IMR-90 (cell line): ENCODE measurements at regions not wholly inside any gene's neighbourhood (a gene's known extent, or its start where the extent isn't known, plus 50 kb on each side); places are given as distances from the start of the nearest gene placed in this dataset.

Experiments used
- ATAC-seq: fragments of 200-7000 bp; cut with Tn5 transposase; 2 replicates; pipeline ENCODE4 v1.9.1; 2020; ENCODE audit warnings: low read depth, mild to moderate bottlenecking, moderate library complexity
- BruUV-seq: library from RNA; stranded (reverse); fragments of 400-500 nt; replicated peaks from 2 replicates; lab custom pipeline; 2021; lab: Mats Ljungman, UMichigan
- CTCF ChIA-PET: fragments of 300-600 bp; formaldehyde crosslinking; extraction: SDS; loops from one replicate; lab custom pipeline; 2021; ENCODE audit warnings: antibody characterized with exemption; lab: Yijun Ruan, JAX
- POLR2A ChIA-PET: fragments of 300-600 bp; sonication (Branson Sonifier 250); formaldehyde crosslinking; loops from one replicate; lab custom pipeline; 2022; ENCODE audit warnings: antibody characterized with exemption; ENCODE audit not compliant: unreplicated experiment; lab: Charles Lee
- DNase-seq: peaks from one replicate; pipeline ENCODE4 v3.0.0; 2013
- H2AFZ ChIP-seq: replicated peaks from 2 replicates; pipeline ENCODE3; 2013; ENCODE audit warnings: low read length, mild to moderate bottlenecking; ENCODE audit not compliant: poor library complexity
- H2AK5ac ChIP-seq: 2 replicates; pipeline ENCODE4 v1.6.1; 2013; ENCODE audit warnings: low read depth, low read length, inconsistent platforms
- H2AK9ac ChIP-seq: replicated peaks from 2 replicates; pipeline ENCODE3; 2013; ENCODE audit warnings: mild to moderate bottlenecking, low read depth, low read length, moderate library complexity; ENCODE audit not compliant: poor library complexity
- H2BK120ac ChIP-seq: 2 replicates; pipeline ENCODE4 v1.6.1; 2013; ENCODE audit warnings: low read depth, low read length, inconsistent platforms
- H2BK15ac ChIP-seq: 3 replicates; pipeline ENCODE4 v1.6.1; 2013; ENCODE audit warnings: low read depth, low read length, inconsistent platforms
- H2BK20ac ChIP-seq: 2 replicates; pipeline ENCODE4 v1.6.1; 2013; ENCODE audit warnings: low read depth, mild to moderate bottlenecking, inconsistent platforms, low read length, moderate library complexity
- H2BK5ac ChIP-seq: 2 replicates; pipeline ENCODE4 v1.6.1; 2013; ENCODE audit warnings: mild to moderate bottlenecking, low read depth, low read length, inconsistent platforms; ENCODE audit not compliant: poor library complexity, severe bottlenecking
- H3K14ac ChIP-seq: replicated peaks from 2 replicates; pipeline ENCODE4 v1.6.1; 2013; ENCODE audit warnings: low read depth, low read length, inconsistent platforms
- H3K18ac ChIP-seq: 2 replicates; pipeline ENCODE4 v1.6.1; 2013; ENCODE audit warnings: low read depth, low read length, control low read depth
- H3K23ac ChIP-seq: 2 replicates; pipeline ENCODE4 v1.6.1; 2013; ENCODE audit warnings: low read depth, low read length, inconsistent platforms
- H3K27ac ChIP-seq: 2 replicates; pipeline ENCODE4 v1.5.1; 2013; ENCODE audit warnings: mild to moderate bottlenecking, control low read depth, low read length; ENCODE audit not compliant: insufficient read depth
- H3K27me3 ChIP-seq: 2 replicates; pipeline ENCODE4 v1.6.1; 2013; ENCODE audit warnings: low read length; ENCODE audit not compliant: control insufficient read depth, insufficient read depth
- H3K36me3 ChIP-seq: 2 replicates; pipeline ENCODE4 v1.6.1; 2013; ENCODE audit warnings: low read length, mixed read lengths; ENCODE audit not compliant: control insufficient read depth, insufficient read depth
- H3K4ac ChIP-seq: 2 replicates; pipeline ENCODE4 v1.6.1; 2013; ENCODE audit warnings: low read depth, low read length, inconsistent platforms
- H3K4me1 ChIP-seq: 2 replicates; pipeline ENCODE4 v1.6.1; 2013; ENCODE audit warnings: low read length, mixed read lengths; ENCODE audit not compliant: control insufficient read depth, insufficient read depth
- H3K4me2 ChIP-seq: 2 replicates; pipeline ENCODE4 v1.6.1; 2013; ENCODE audit warnings: low read depth, mild to moderate bottlenecking, control low read depth, low read length, moderate library complexity
- H3K4me3 ChIP-seq: 2 replicates; pipeline ENCODE4 v1.5.1; 2013; ENCODE audit warnings: low read depth, mild to moderate bottlenecking, control low read depth, low read length, moderate library complexity; ENCODE audit not compliant: insufficient read depth
- H3K56ac ChIP-seq: 2 replicates; pipeline ENCODE4 v1.6.1; 2013; ENCODE audit warnings: low read length, inconsistent platforms; ENCODE audit not compliant: insufficient read depth; ENCODE audit errors: extremely low read depth
- H3K79me1 ChIP-seq, 2 experiments: 2 replicates each; pipeline ENCODE4 v1.6.1; 2013; ENCODE audit warnings: low read length in 2 of 2, inconsistent platforms in 1 of 2, low read depth in 1 of 2
- H3K9ac ChIP-seq: 2 replicates; pipeline ENCODE4 v1.6.1; 2013; ENCODE audit warnings: low read depth, low read length, control low read depth
- H3K9me1 ChIP-seq: 2 replicates; pipeline ENCODE4 v1.6.1; 2013; ENCODE audit warnings: low read length, inconsistent platforms; ENCODE audit not compliant: insufficient read depth
- H3K9me3 ChIP-seq: 2 replicates; pipeline ENCODE4 v1.6.1; 2013; ENCODE audit warnings: low read length; ENCODE audit not compliant: control insufficient read depth, insufficient read depth
- H4K20me1 ChIP-seq: 2 replicates; pipeline ENCODE4 v1.6.1; 2013; ENCODE audit warnings: low read length, inconsistent platforms; ENCODE audit not compliant: insufficient read depth
- H4K5ac ChIP-seq: 2 replicates; pipeline ENCODE4 v1.6.1; 2013; ENCODE audit warnings: mild to moderate bottlenecking, low read depth, low read length, control low read depth
- H4K8ac ChIP-seq, 2 experiments: 2 replicates each; pipeline ENCODE4 v1.6.1; 2013; ENCODE audit warnings: low read depth in 2 of 2, low read length in 2 of 2, control low read depth in 1 of 2, inconsistent platforms in 1 of 2
- H4K91ac ChIP-seq: 2 replicates; pipeline ENCODE4 v1.6.1; 2013; ENCODE audit warnings: low read depth, low read length, inconsistent platforms; ENCODE audit not compliant: insufficient read depth
- BHLHE40 ChIP-seq: fragments of 150-350 bp; IDR thresholded peaks from 2 replicates; pipeline ENCODE4 v1.6.1; 2016; ENCODE audit warnings: mild to moderate bottlenecking, low read depth, low read length
- CEBPB ChIP-seq: IDR thresholded peaks from 2 replicates; pipeline ENCODE4 v1.6.1; 2012; ENCODE audit warnings: low read depth, low read length, improper control_type of control experiment
- CTCF ChIP-seq: conservative IDR thresholded peaks from 2 replicates; pipeline ENCODE4 v1.5.1; 2012; ENCODE audit warnings: mild to moderate bottlenecking, low read depth, low read length, improper control_type of control experiment
- FOS ChIP-seq: fragments of 150-350 bp; IDR thresholded peaks from 2 replicates; pipeline ENCODE4 v1.6.1; 2016; ENCODE audit warnings: low read depth, low read length
- MAZ ChIP-seq: IDR thresholded peaks from 2 replicates; pipeline ENCODE4 v1.6.1; 2012; ENCODE audit warnings: low read depth, mild to moderate bottlenecking, low read length, improper control_type of control experiment, moderate library complexity, borderline replicate concordance
- MXI1 ChIP-seq: IDR thresholded peaks from 2 replicates; pipeline ENCODE4 v1.6.1; 2012; ENCODE audit warnings: low read depth, mild to moderate bottlenecking, low read length, moderate library complexity, borderline replicate concordance
- NFE2L2 ChIP-seq: fragments of 150-350 bp; IDR thresholded peaks from 2 replicates; pipeline ENCODE4 v1.6.1; 2016; ENCODE audit warnings: low read depth, mild to moderate bottlenecking, low read length
- POLR2A ChIP-seq: IDR thresholded peaks from 2 replicates; pipeline ENCODE4 v1.6.1; 2012; ENCODE audit warnings: mild to moderate bottlenecking, low read depth, low read length
- RAD21 ChIP-seq: IDR thresholded peaks from 2 replicates; pipeline ENCODE4 v1.6.1; 2012; ENCODE audit warnings: low read length, improper control_type of control experiment
- RCOR1 ChIP-seq: IDR thresholded peaks from 2 replicates; pipeline ENCODE4 v1.6.1; 2012; ENCODE audit warnings: mild to moderate bottlenecking, low read length, improper control_type of control experiment; ENCODE audit not compliant: insufficient replicate concordance
- RFX5 ChIP-seq: IDR thresholded peaks from 2 replicates; pipeline ENCODE4 v1.8.0; 2012; ENCODE audit warnings: low read depth, mild to moderate bottlenecking, low read length, moderate library complexity
- SMC3 ChIP-seq: fragments of 150-350 bp; IDR thresholded peaks from 2 replicates; pipeline ENCODE4 v1.6.1; 2016; ENCODE audit warnings: low read depth, mild to moderate bottlenecking, antibody characterized with exemption, low read length, moderate library complexity
- WGBS, 2 experiments: methylation state at CpG; one replicate each; pipeline versions ENCODE4 v1.1.5 to v1.1.7; 2013; ENCODE audit warnings: missing lambda C conversion rate in 2 of 2; ENCODE audit not compliant: insufficient read length in 1 of 2; ENCODE audit errors: extremely low coverage in 2 of 2; 5-methylcytosine and 5-hydroxymethylcytosine counted together
- dilution Hi-C: fragments of 300-500 bp; cut with HindIII; formaldehyde crosslinking; loops from one replicate; pipeline ENCODE4 v1.14.3; 2018; ENCODE audit warnings: low sequenced_read_pairs; ENCODE audit not compliant: unreplicated experiment
- in situ Hi-C: fragments of 300-500 bp; cut with MboI; formaldehyde crosslinking; loops from 3 replicates; pipeline ENCODE4 v1.14.3; 2019; ENCODE audit warnings: low sequenced_read_pairs, inconsistent platforms, mixed read lengths
- intact Hi-C: fragments of 100-400 bp; cut with micrococcal nuclease; formaldehyde crosslinking; loops from 2 replicates; pipeline ENCODE4 v1.10.0; 2022
- TF ChIP-seq, protein P1 (sequence below): fragments of 150-350 bp; IDR thresholded peaks from 2 replicates; pipeline ENCODE4 v1.6.1; 2017; ENCODE audit warnings: mild to moderate bottlenecking, antibody characterized with exemption, low read length, low read depth
- TF ChIP-seq, protein P2 (sequence below): fragments of 150-350 bp; IDR thresholded peaks from 2 replicates; pipeline ENCODE4 v1.6.1; 2016; ENCODE audit warnings: low read depth, mild to moderate bottlenecking, low read length, moderate library complexity, borderline replicate concordance

GRCh38 chr15:81987628-81988027 lies 58.2 kb downstream of the MEX3B start:
- dilution Hi-C loops = no loop called here
- Histone ChIP-seq H3K56ac (no peak overlapping the region), H2BK20ac (no peak overlapping the region), H3K9me1 (no peaks in the 10 kb centered on the region), H3K27me3 (peaks cover 1% of the 10 kb centered on the region; the same call in 1 of the 2 replicates), H2AK5ac (no peak overlapping the region), H3K4ac (no peak overlapping the region), H3K4me1 (no peaks in the 10 kb centered on the region), H4K20me1 (no peaks in the 10 kb centered on the region), H2BK15ac (no peak overlapping the region), H3K23ac (no peak overlapping the region), H3K4me3 (no peak overlapping the region), H3K27ac (no peak overlapping the region), H4K5ac (no peak overlapping the region), H4K8ac (no peak overlapping the region), H3K79me1 (no peaks in the 10 kb centered on the region), H2BK5ac (no peak overlapping the region), H2AK9ac (no peak overlapping the region), H3K9me3 (peaks cover 6% of the 10 kb centered on the region; the same call in 1 of the 2 replicates), H3K14ac (no peak overlapping the region), H3K36me3 (no peaks in the 10 kb centered on the region), H3K9ac (no peak overlapping the region), H3K4me2 (no peak overlapping the region), H4K91ac (no peak overlapping the region), H3K18ac (no peak overlapping the region), H2AFZ (no peak overlapping the region), H2BK120ac (no peak overlapping the region)
- BruUV-seq = no TSS peak
- TF ChIP-seq RAD21 (no peak), SMC3 (no peak), BHLHE40 (no peak), MXI1 (no peak), CTCF (no peak), NFE2L2 (no peak), FOS (no peak), CEBPB (no peak), RFX5 (no peak), RCOR1 (no peak), MAZ (no peak), POLR2A (no peak)
- TF ChIP-seq, protein P1, sequence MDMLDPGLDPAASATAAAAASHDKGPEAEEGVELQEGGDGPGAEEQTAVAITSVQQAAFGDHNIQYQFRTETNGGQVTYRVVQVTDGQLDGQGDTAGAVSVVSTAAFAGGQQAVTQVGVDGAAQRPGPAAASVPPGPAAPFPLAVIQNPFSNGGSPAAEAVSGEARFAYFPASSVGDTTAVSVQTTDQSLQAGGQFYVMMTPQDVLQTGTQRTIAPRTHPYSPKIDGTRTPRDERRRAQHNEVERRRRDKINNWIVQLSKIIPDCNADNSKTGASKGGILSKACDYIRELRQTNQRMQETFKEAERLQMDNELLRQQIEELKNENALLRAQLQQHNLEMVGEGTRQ = no peak
- TF ChIP-seq, protein P2, sequence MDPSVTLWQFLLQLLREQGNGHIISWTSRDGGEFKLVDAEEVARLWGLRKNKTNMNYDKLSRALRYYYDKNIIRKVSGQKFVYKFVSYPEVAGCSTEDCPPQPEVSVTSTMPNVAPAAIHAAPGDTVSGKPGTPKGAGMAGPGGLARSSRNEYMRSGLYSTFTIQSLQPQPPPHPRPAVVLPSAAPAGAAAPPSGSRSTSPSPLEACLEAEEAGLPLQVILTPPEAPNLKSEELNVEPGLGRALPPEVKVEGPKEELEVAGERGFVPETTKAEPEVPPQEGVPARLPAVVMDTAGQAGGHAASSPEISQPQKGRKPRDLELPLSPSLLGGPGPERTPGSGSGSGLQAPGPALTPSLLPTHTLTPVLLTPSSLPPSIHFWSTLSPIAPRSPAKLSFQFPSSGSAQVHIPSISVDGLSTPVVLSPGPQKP = no peak
- 50 to 100% methylated on average over 1 of the region's 4 CpGs for WGBS, 2 experiments
- intact Hi-C loops = no loop called here
- no peak for DNase-seq
- ChIA-PET CTCF (no interaction called here), POLR2A (no interaction called here)
- in situ Hi-C loops = no loop called here
- ATAC-seq = no peak
